ENCODE measurements at regions not wholly inside any gene's neighbourhood (a gene's known extent, or its start where the extent isn't known, plus 50 kb on each side); places are given as distances from the start of the nearest gene placed in this dataset.

DNA sequence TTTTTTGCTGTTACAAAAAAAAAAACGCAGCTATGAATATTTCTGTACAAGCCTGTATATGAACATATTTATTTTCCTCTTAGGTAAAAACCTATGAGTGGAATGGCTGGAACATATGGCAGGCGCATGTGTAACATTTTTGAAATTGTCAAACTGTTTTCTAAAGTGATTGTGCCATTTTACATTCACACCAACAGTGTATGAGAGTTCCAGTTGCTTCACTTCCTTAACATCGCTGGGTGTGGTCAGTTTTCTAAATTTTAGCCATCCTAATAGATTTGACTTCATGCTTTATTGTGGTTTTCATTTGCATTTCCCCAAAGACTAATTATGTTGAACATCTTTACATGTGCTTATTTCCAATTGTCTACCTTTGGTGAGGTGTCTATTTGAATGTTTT is 306.8 kb downstream of the KCNRG start:
- Histone ChIP-seq H4K20me1 (ENCODE audit: insufficient read depth, low read length) (no peaks in the 10 kb centered on the region), H3K14ac (replicated peaks; ENCODE audit: low read depth, low read length) (no peak overlapping the region), H3K9me3 (ENCODE audit: control insufficient read depth, insufficient read depth, low read length) (no peaks in the 10 kb centered on the region), H3K4me2 (ENCODE audit: low read depth, low read length) (no peak overlapping the region), H3K9ac (ENCODE audit: low read depth, low read length) (no peak overlapping the region), H2BK20ac (ENCODE audit: low read depth, low read length) (no peak overlapping the region), H3K4ac (ENCODE audit: low read depth, low read length) (no peak overlapping the region), H4K5ac (ENCODE audit: low read depth, low read length) (no peak overlapping the region), H3K9me1 (ENCODE audit: insufficient read depth, low read length) (no peaks in the 10 kb centered on the region), H3K18ac (ENCODE audit: low read depth, low read length) (no peak overlapping the region), H2BK120ac (ENCODE audit: low read depth, low read length) (no peak overlapping the region), H3K36me3 (ENCODE audit: control insufficient read depth, insufficient read depth, low read length) (no peaks in the 10 kb centered on the region), H4K91ac (ENCODE audit: insufficient read depth, low read depth, low read length) (no peak overlapping the region), H3K27ac (ENCODE audit: insufficient read depth, low read length) (no peak overlapping the region), H2BK5ac (ENCODE audit: low read depth, low read length, poor library complexity, severe bottlenecking) (no peak overlapping the region), H2AFZ (replicated peaks; ENCODE audit: low read length, poor library complexity) (no peak overlapping the region), H3K23ac (ENCODE audit: low read depth, low read length) (no peak overlapping the region), H4K8ac (ENCODE audit: low read depth in 2 of 2, low read length in 2 of 2) (no peak overlapping the region), H3K27me3 (ENCODE audit: control insufficient read depth, insufficient read depth, low read length) (no peaks in the 10 kb centered on the region), H3K56ac (ENCODE audit: extremely low read depth, insufficient read depth, low read length) (no peak overlapping the region), H2AK9ac (replicated peaks; ENCODE audit: low read depth, low read length, poor library complexity) (no peak overlapping the region), H3K4me3 (ENCODE audit: insufficient read depth, low read depth, low read length) (no peak overlapping the region), H2BK15ac (ENCODE audit: low read depth, low read length) (no peak overlapping the region), H3K79me1 (ENCODE audit: low read depth in 1 of 2, low read length in 2 of 2) (no peaks in the 10 kb centered on the region), H3K4me1 (ENCODE audit: control insufficient read depth, insufficient read depth, low read length) (peaks cover 4% of the 10 kb centered on the region), H2AK5ac (ENCODE audit: low read depth, low read length) (no peak overlapping the region)
- ATAC-seq (ENCODE audit: low read depth) (no peak), DNase-seq (no peak)
- POLR2A ChIA-PET (ENCODE audit: unreplicated experiment): no interaction called here
- CTCF ChIA-PET: no interaction called here
- no TSS peak for BruUV-seq (replicated peaks)
- TF ChIP-seq SMC3 (IDR thresholded peaks at IDR 0.05; ENCODE audit: low read depth, low read length): no peak
- no peak for TF ChIP-seq CEBPB (IDR thresholded peaks at IDR 0.05; ENCODE audit: low read depth, low read length)
- TF ChIP-seq, protein P1, sequence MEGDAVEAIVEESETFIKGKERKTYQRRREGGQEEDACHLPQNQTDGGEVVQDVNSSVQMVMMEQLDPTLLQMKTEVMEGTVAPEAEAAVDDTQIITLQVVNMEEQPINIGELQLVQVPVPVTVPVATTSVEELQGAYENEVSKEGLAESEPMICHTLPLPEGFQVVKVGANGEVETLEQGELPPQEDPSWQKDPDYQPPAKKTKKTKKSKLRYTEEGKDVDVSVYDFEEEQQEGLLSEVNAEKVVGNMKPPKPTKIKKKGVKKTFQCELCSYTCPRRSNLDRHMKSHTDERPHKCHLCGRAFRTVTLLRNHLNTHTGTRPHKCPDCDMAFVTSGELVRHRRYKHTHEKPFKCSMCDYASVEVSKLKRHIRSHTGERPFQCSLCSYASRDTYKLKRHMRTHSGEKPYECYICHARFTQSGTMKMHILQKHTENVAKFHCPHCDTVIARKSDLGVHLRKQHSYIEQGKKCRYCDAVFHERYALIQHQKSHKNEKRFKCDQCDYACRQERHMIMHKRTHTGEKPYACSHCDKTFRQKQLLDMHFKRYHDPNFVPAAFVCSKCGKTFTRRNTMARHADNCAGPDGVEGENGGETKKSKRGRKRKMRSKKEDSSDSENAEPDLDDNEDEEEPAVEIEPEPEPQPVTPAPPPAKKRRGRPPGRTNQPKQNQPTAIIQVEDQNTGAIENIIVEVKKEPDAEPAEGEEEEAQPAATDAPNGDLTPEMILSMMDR (conservative IDR thresholded peaks at IDR 0.05; ENCODE audit: low read depth, low read length): no peak
- TF ChIP-seq, protein P2, sequence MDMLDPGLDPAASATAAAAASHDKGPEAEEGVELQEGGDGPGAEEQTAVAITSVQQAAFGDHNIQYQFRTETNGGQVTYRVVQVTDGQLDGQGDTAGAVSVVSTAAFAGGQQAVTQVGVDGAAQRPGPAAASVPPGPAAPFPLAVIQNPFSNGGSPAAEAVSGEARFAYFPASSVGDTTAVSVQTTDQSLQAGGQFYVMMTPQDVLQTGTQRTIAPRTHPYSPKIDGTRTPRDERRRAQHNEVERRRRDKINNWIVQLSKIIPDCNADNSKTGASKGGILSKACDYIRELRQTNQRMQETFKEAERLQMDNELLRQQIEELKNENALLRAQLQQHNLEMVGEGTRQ (IDR thresholded peaks at IDR 0.05; ENCODE audit: low read depth, low read length): no peak
- no peak for TF ChIP-seq NFE2L2 (IDR thresholded peaks at IDR 0.05; ENCODE audit: low read depth, low read length)
- no peak for TF ChIP-seq BHLHE40 (IDR thresholded peaks at IDR 0.05; ENCODE audit: low read depth, low read length)
- TF ChIP-seq MAZ (IDR thresholded peaks at IDR 0.05; ENCODE audit: borderline replicate concordance, low read depth, low read length): no peak
- TF ChIP-seq POLR2A (IDR thresholded peaks at IDR 0.05; ENCODE audit: low read depth, low read length): no peak
- in situ Hi-C loops (cut with MboI; ENCODE audit: low sequenced_read_pairs): no loop called here
- WGBS, 2 experiments (ENCODE audit: extremely low coverage in 2 of 2, insufficient read length in 1 of 2): no CpG with 5 or more reads among the region's 3 CpGs
- intact Hi-C loops (cut with micrococcal nuclease): no loop called here
- dilution Hi-C loops (cut with HindIII; ENCODE audit: low sequenced_read_pairs, unreplicated experiment): no loop called here
